Upper lobe of left lung (tissue), 6 donors: ENCODE measurements at regions not wholly inside any gene's neighbourhood (a gene's known extent, or its start where the extent isn't known, plus 50 kb on each side); places are given as distances from the start of the nearest gene placed in this dataset.
"Not testable (repeated sequence)": the region's sequence is repeated elsewhere in the genome, so short reads cannot be mapped to it uniquely, and the experiment has no call there.

Experiments
- ATAC-seq, 2 donors: fragments of 200-7000 bp; cut with Tn5 transposase; one replicate each; pipeline ENCODE4 v1.9.1; 2022; ENCODE audit warnings: mild to moderate bottlenecking in 2 of 2, moderate library complexity in 2 of 2; ENCODE audit not compliant: low FRiP score in 2 of 2
- DNase-seq, 2 donors: peaks; one replicate each; pipeline ENCODE4 v3.0.0-alpha.2; 2019 to 2020
- H3K27ac ChIP-seq, 4 donors: fragments of 200-600 bp; sonication (generic); one replicate each; pipeline ENCODE4 v1.5.1; 2016 to 2019
- H3K27me3 ChIP-seq, 4 donors: fragments of 200-600 bp; sonication (generic); one replicate each; pipeline ENCODE4 v1.5.1; 2017 to 2019
- H3K36me3 ChIP-seq, 4 donors: fragments of 200-600 bp; sonication (generic); one replicate each; pipeline ENCODE4 v1.5.1; 2016 to 2019
- H3K4me1 ChIP-seq, 4 donors: fragments of 200-600 bp; sonication (generic); one replicate each; pipeline ENCODE4 v1.5.1; 2018 to 2019
- H3K4me3 ChIP-seq, 4 donors: fragments of 200-600 bp; sonication (generic); one replicate each; pipeline ENCODE4 v1.5.1; 2017 to 2019; ENCODE audit warnings: mild to moderate bottlenecking in 2 of 4, moderate library complexity in 1 of 4
- H3K9me3 ChIP-seq, 4 donors: fragments of 200-600 bp; sonication (generic); one replicate each; pipeline ENCODE4 v1.5.1; 2018 to 2019
- CTCF ChIP-seq, 6 experiments: fragments of 450-650 bp in 4 of 6; fragments of 200-600 bp in 2 of 6; sonication (generic) in 2 of 6; IDR thresholded peaks; one replicate each; pipeline ENCODE4 v1.5.1; 2016 to 2019; ENCODE audit warnings: antibody characterized with exemption in 6 of 6
- EP300 ChIP-seq, 4 donors: sonication (generic); formaldehyde crosslinking; IDR thresholded peaks; one replicate each; pipeline ENCODE4 v1.5.1; 2017; ENCODE audit warnings: antibody characterized with exemption in 4 of 4, control low read depth in 2 of 4
- POLR2A ChIP-seq, 4 donors: fragments of 450-650 bp; IDR thresholded peaks; one replicate each; pipeline ENCODE4 v1.5.1; 2016 to 2017; ENCODE audit warnings: antibody characterized with exemption in 4 of 4, mild to moderate bottlenecking in 2 of 4
- POLR2AphosphoS5 ChIP-seq, 2 donors: sonication (generic); formaldehyde crosslinking; IDR thresholded peaks; one replicate each; pipeline ENCODE4 v1.5.1; 2017; ENCODE audit warnings: antibody characterized with exemption in 2 of 2
- WGBS, 2 donors: methylation state at CpG; one replicate each; pipeline ENCODE4 v1.1.5; 2017 to 2018; 5-methylcytosine and 5-hydroxymethylcytosine counted together
- donor health status: DM: no; HTN: no; CAD: no; lungs with moderate emphysema.
- donor health status: DM: no; HTN: yes; CAD: no; lungs with severe emphysema.

- Histone ChIP-seq H3K27me3 (no peaks in the 10 kb centered on the region), H3K4me3 (no peak overlapping the region), H3K9me3 (no peaks in the 10 kb centered on the region), H3K4me1 (no peaks in the 10 kb centered on the region), H3K36me3 (peaks cover 0 to 3% (median 1%) of the 10 kb centered on the region in 4 donors), H3K27ac (no peak overlapping the region)
- TF ChIP-seq EP300 (IDR thresholded peaks at IDR 0.05) (no peak), POLR2A (IDR thresholded peaks at IDR 0.05) (no peak), POLR2AphosphoS5 (IDR thresholded peaks at IDR 0.05) (no peak), CTCF (IDR thresholded peaks at IDR 0.05) (no peak)
- 93 to 95% methylated on average over 1 of the region's 1 CpG for WGBS, 2 donors
- DNase-seq (no peak), ATAC-seq (no peak)
These were observed 127.4 kb downstream of the ZFAND4 start for GRCh38 chr10:45545150-45545549.

- ATAC-seq, result no peak
- H3K9me3 ChIP-seq, result no peaks in the 10 kb centered on the region
- H3K4me1 ChIP-seq, result no peaks in the 10 kb centered on the region
- H3K36me3 ChIP-seq, result peaks cover 0 to 3% (median 1%) of the 10 kb centered on the region in 4 donors
- no peak overlapping the region for H3K4me3 ChIP-seq
- TF ChIP-seq EP300 (IDR thresholded peaks at IDR 0.05) (no peak), POLR2AphosphoS5 (IDR thresholded peaks at IDR 0.05) (no peak), POLR2A (IDR thresholded peaks at IDR 0.05) (no peak), CTCF (IDR thresholded peaks at IDR 0.05) (no peak)
- WGBS, 2 donors, result 47 to 55% methylated on average over 1 of the region's 1 CpG
- H3K27me3 ChIP-seq, result no peaks in the 10 kb centered on the region
- no peak overlapping the region for H3K27ac ChIP-seq
- no peak for DNase-seq
These were observed 128.4 kb downstream of the ZFAND4 start for GRCh38 chr10:45544191-45544590.

GRCh38 chr10:45541032-45541431 lies 131.5 kb downstream of the ZFAND4 start:
- not testable (repeated sequence) for H3K4me3 ChIP-seq, H3K27me3 ChIP-seq, DNase-seq, H3K27ac ChIP-seq, ATAC-seq, H3K9me3 ChIP-seq, H3K4me1 ChIP-seq, H3K36me3 ChIP-seq
- 94% methylated on average over 5 of the region's 5 CpGs for WGBS, 2 donors

GRCh38 chr10:45540589-45540988 lies 132.0 kb downstream of the ZFAND4 start:
- not testable (repeated sequence) for H3K27ac ChIP-seq, H3K4me3 ChIP-seq, H3K4me1 ChIP-seq, DNase-seq, H3K9me3 ChIP-seq, H3K27me3 ChIP-seq, H3K36me3 ChIP-seq, ATAC-seq
- 90 to 93% methylated on average over 2 of the region's 2 CpGs for WGBS, 2 donors

- H3K27me3 ChIP-seq, ATAC-seq, H3K4me1 ChIP-seq, H3K9me3 ChIP-seq, DNase-seq, H3K36me3 ChIP-seq, H3K4me3 ChIP-seq, H3K27ac ChIP-seq: not testable (repeated sequence)
- 47 to 63% methylated on average over 1 of the region's 1 CpG for WGBS, 2 donors
These were observed 133.0 kb downstream of the ZFAND4 start for GRCh38 chr10:45539569-45539968.

GRCh38 chr10:45534572-45534971 lies 138.0 kb downstream of the ZFAND4 start:
- no peak overlapping the region for H3K27ac ChIP-seq
- peaks cover 0 to 4% (median 0%) of the 10 kb centered on the region in 4 donors for H3K36me3 ChIP-seq
- TF ChIP-seq POLR2A (IDR thresholded peaks at IDR 0.05) (no peak), EP300 (IDR thresholded peaks at IDR 0.05) (no peak), CTCF (IDR thresholded peaks at IDR 0.05) (no peak), POLR2AphosphoS5 (IDR thresholded peaks at IDR 0.05) (no peak)
- no peaks in the 10 kb centered on the region for H3K4me1 ChIP-seq
- H3K9me3 ChIP-seq, result no peaks in the 10 kb centered on the region
- H3K4me3 ChIP-seq, result no peak overlapping the region
- H3K27me3 ChIP-seq, result no peaks in the 10 kb centered on the region
- 96 to 98% methylated on average over 2 of the region's 2 CpGs for WGBS, 2 donors
- DNase-seq, result no peak
- ATAC-seq, result no peak
